Endodermal cell (in vitro differentiated cells): ENCODE measurements at regions not wholly inside any gene's neighbourhood (a gene's known extent, or its start where the extent isn't known, plus 50 kb on each side); places are given as distances from the start of the nearest gene placed in this dataset.

Source experiments
- DNase-seq: peaks from one replicate; pipeline ENCODE4 v3.0.0-alpha.2; 2017
- H3K27ac ChIP-seq: 2 replicates; pipeline ENCODE4 v1.5.1; 2013; ENCODE audit warnings: mild to moderate bottlenecking, low read depth, low read length, moderate library complexity
- H3K27me3 ChIP-seq: 2 replicates; pipeline ENCODE4 v1.6.1; 2013; ENCODE audit warnings: mild to moderate bottlenecking, low read length, moderate library complexity; ENCODE audit not compliant: insufficient read depth, control insufficient read depth, poor library complexity, severe bottlenecking
- H3K36me3 ChIP-seq: 2 replicates; pipeline ENCODE4 v1.7.0; 2013; ENCODE audit warnings: mild to moderate bottlenecking, low read length, moderate library complexity; ENCODE audit not compliant: control insufficient read depth, insufficient read depth
- H3K4me1 ChIP-seq: one replicate; pipeline ENCODE4 v1.7.0; 2013; ENCODE audit warnings: low read length; ENCODE audit not compliant: control insufficient read depth, insufficient read depth
- H3K4me3 ChIP-seq: 2 replicates; pipeline ENCODE4 v1.5.1; 2013; ENCODE audit warnings: mild to moderate bottlenecking, low read length, moderate library complexity
- H3K9ac ChIP-seq: 2 replicates; pipeline ENCODE4 v1.6.1; 2013; ENCODE audit warnings: mild to moderate bottlenecking, low read length, moderate library complexity; ENCODE audit not compliant: poor library complexity, severe bottlenecking; ENCODE audit errors: extremely low read depth
- H3K9me3 ChIP-seq: 2 replicates; pipeline ENCODE4 v1.6.1; 2013; ENCODE audit warnings: mild to moderate bottlenecking, low read length, moderate library complexity; ENCODE audit not compliant: control insufficient read depth
- H3K27ac Mint-ChIP-seq: 2 replicates; pipeline ENCODE4 v1.8.0; 2020; ENCODE audit warnings: mixed read lengths
- H3K27me3 Mint-ChIP-seq: 2 replicates; pipeline ENCODE4 v1.8.0; 2021; ENCODE audit warnings: mild to moderate bottlenecking, mixed read lengths; ENCODE audit not compliant: insufficient read depth
- H3K36me3 Mint-ChIP-seq: 2 replicates; pipeline ENCODE4 v1.8.0; 2020; ENCODE audit warnings: low read depth, mixed read lengths
- H3K4me1 Mint-ChIP-seq: 2 replicates; pipeline ENCODE4 v1.8.0; 2020; ENCODE audit warnings: mixed read lengths
- H3K4me3 Mint-ChIP-seq: 2 replicates; pipeline ENCODE4 v1.8.0; 2020; ENCODE audit warnings: mild to moderate bottlenecking, moderate library complexity, mixed read lengths
- H3K9me3 Mint-ChIP-seq: 2 replicates; pipeline ENCODE4 v1.8.0; 2020; ENCODE audit warnings: mild to moderate bottlenecking, mixed read lengths
- CTCF ChIP-seq: fragments of 200-600 bp; sonication (generic); conservative IDR thresholded peaks from 2 replicates; pipeline ENCODE4 v1.5.0; 2021; ENCODE audit warnings: antibody characterized with exemption, mild to moderate bottlenecking
- whole genome bisulfite sequencing, 2 experiments: methylation state at CpG; one replicate each; pipeline versions ENCODE4 v1.1.5 to v1.1.7; 2013; ENCODE audit warnings: missing lambda C conversion rate in 2 of 2, mixed read lengths in 1 of 2; ENCODE audit not compliant: insufficient coverage in 1 of 2, insufficient read length in 1 of 2; 5-methylcytosine and 5-hydroxymethylcytosine counted together

DNA sequence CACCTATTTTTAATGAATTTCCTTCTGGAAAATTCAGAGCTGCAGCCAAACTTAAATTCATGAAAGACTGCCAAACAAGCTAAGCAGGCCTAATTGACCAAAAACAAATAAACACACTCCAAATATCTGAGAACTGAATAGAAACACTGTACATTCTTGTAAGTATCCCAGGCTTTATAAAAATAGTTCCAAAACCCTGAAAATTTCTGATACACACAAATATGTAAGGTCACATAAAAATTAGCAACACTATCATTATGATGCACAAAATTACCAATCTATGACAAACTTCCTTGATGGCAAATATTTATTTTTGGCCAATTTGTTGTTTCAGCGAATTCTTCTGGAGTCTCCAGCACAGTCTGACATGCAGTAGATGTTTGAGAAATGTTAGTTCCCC, 117.9 kb upstream of the UBE2E2 start:
- Histone ChIP-seq H3K9ac (no peak overlapping the region), H3K9me3 (no peaks in the 10 kb centered on the region), H3K4me3 (no peak overlapping the region), H3K27me3 (no peaks in the 10 kb centered on the region), H3K4me1 (no peaks in the 10 kb centered on the region), H3K36me3 (no peaks in the 10 kb centered on the region), H3K27ac (no peak overlapping the region)
- Mint-ChIP-seq H3K36me3 (no peaks in the 10 kb centered on the region), H3K27ac (no peak overlapping the region), H3K4me1 (no peaks in the 10 kb centered on the region), H3K27me3 (peaks cover 22% of the 10 kb centered on the region), H3K4me3 (no peak overlapping the region), H3K9me3 (no peaks in the 10 kb centered on the region)
- WGBS, 2 experiments: 97 to 100% methylated on average over 1 of the region's 1 CpG
- no peak for TF ChIP-seq CTCF
- DNase-seq: no peak

DNA sequence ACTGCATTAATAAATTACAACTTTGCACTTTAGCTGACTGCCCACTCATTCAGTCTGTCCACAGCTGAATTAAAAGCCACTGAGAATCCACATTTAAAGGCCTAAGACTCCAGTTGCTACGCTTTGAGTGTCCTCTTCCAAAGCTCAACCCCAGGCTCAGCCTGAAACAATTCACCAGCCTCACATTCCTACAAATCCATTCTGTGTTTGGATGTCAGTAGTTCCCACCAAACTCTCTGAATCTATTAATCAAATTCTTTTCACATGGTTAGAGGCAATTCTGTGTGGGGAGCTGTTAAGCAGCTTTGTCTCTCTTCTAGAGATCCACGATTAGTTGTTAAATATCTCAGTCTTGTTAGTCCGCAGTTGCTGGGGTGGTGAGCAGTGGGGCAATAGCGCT, 116.8 kb upstream of the UBE2E2 start:
- H3K27ac Mint-ChIP-seq: no peak overlapping the region
- H3K27ac ChIP-seq: no peak overlapping the region
- H3K36me3 ChIP-seq: no peaks in the 10 kb centered on the region
- TF ChIP-seq CTCF: no peak
- WGBS, 2 experiments: 80 to 93% methylated on average over 2 to 4 of the region's 4 CpGs
- no peak overlapping the region for H3K9ac ChIP-seq
- no peak overlapping the region for H3K4me3 Mint-ChIP-seq
- no peak for DNase-seq
- H3K4me1 ChIP-seq: no peaks in the 10 kb centered on the region
- peaks cover 2% of the 10 kb centered on the region for H3K9me3 Mint-ChIP-seq
- H3K27me3 Mint-ChIP-seq: peaks cover 16% of the 10 kb centered on the region
- no peaks in the 10 kb centered on the region for H3K27me3 ChIP-seq
- H3K4me1 Mint-ChIP-seq: no peaks in the 10 kb centered on the region
- H3K9me3 ChIP-seq: no peaks in the 10 kb centered on the region
- no peaks in the 10 kb centered on the region for H3K36me3 Mint-ChIP-seq
- H3K4me3 ChIP-seq: no peak overlapping the region

DNA sequence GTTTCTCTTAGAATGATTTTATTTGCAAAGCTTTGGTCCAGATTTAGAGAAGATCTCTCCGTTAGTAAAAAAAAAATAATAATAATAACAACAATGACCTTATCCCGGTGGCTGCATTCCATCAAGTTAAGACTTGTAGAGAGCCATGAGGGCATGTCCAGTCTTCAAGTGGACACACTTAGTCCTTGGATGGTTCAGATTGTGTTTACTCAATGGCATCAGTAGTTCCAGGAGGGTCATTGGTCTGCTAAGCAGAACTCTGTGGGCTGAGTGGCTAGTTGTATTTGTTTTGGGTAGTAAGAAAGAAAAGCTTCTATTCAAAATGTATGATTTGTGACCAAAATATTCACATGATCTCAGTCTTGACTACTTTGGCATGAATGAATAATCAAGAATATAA, 116.3 kb upstream of the UBE2E2 start:
- H3K27me3 Mint-ChIP-seq: peaks cover 13% of the 10 kb centered on the region
- no peak for DNase-seq
- no peaks in the 10 kb centered on the region for H3K36me3 ChIP-seq
- no peak overlapping the region for H3K27ac ChIP-seq
- no peaks in the 10 kb centered on the region for H3K27me3 ChIP-seq
- H3K4me1 ChIP-seq: no peaks in the 10 kb centered on the region
- H3K9me3 Mint-ChIP-seq: peaks cover 6% of the 10 kb centered on the region
- TF ChIP-seq CTCF: no peak
- 86 to 98% methylated on average over 1 to 2 of the region's 2 CpGs for WGBS, 2 experiments
- H3K27ac Mint-ChIP-seq: no peak overlapping the region
- H3K36me3 Mint-ChIP-seq: no peaks in the 10 kb centered on the region
- no peak overlapping the region for H3K9ac ChIP-seq
- no peak overlapping the region for H3K4me3 Mint-ChIP-seq
- no peak overlapping the region for H3K4me3 ChIP-seq
- no peaks in the 10 kb centered on the region for H3K9me3 ChIP-seq
- H3K4me1 Mint-ChIP-seq: no peaks in the 10 kb centered on the region
